ENCODE measurements at regions not wholly inside any gene's neighbourhood (a gene's known extent, or its start where the extent isn't known, plus 50 kb on each side); places are given as distances from the start of the nearest gene placed in this dataset.

GRCh38 chr17:10976401-10976800 lies 138.5 kb upstream of the PIRT start:
- no peak for DNase-seq (ENCODE audit: low read depth in 2 of 2)

- no peak for DNase-seq (ENCODE audit: low read depth in 2 of 2)
Observed at GRCh38 chr17:10968007-10968406, 130.1 kb upstream of the PIRT start.

GRCh38 chr17:10956821-10957220 lies 118.9 kb upstream of the PIRT start:
- DNase-seq (ENCODE audit: low read depth in 2 of 2): no peak

DNA sequence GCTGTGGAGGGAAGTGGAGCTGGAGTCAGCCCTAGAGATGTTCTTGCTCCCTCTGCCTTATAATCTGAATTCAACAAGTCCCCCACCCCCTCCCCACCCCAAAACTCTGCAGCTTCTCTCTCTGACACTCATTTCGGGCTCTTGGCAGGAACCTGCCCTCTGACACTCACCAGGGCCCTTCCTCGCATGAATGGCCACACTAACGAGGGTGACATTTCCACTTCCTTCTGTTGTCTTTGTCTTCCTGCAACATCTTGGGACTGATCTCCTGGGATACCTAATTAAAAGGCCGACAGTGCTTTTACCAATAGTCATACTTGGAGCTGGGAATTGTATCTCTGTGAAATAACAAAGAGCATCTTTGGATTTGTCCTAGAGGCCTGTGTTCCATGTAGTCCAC lies 106.9 kb upstream of the PIRT start:
- DNase-seq (ENCODE audit: low read depth in 2 of 2): no peak

- no peak for DNase-seq (ENCODE audit: low read depth in 2 of 2)
Observed at GRCh38 chr17:10936931-10937330, 99.0 kb upstream of the PIRT start.

GRCh38 chr17:10932938-10933337 lies 95.1 kb upstream of the PIRT start:
- no peak for DNase-seq (ENCODE audit: low read depth in 2 of 2)

- DNase-seq (ENCODE audit: low read depth in 2 of 2): no peak
Observed at GRCh38 chr17:10931133-10931532, 93.2 kb upstream of the PIRT start.

GRCh38 chr17:10927712-10928111 lies 89.8 kb upstream of the PIRT start:
- DNase-seq (ENCODE audit: low read depth in 2 of 2): no peak

DNA sequence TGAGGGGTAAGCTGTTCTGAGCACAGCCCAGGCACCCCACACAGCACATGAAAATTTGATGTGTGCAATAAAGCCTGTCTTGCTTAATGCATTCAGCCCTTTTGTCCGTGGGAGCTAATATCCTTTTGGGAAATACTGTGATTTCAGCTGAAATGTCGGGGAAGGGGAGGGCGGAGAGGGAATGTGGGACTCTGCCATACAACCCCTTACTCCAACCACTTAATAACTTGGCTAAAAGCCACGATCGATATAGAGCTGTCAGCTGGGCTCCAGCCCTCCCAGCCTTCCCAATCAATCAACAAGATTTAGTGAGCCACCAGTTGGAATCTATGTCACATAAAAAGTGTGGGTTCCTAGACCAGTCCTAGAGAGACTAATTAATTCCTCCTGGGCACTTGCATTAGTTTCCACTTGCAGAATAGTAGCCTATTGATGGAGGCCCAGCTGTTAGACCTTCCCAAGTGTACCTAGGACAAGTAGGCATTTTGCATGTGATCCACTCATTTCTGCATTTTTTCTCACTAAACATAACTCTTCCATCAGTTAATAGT lies 82.7 kb upstream of the PIRT start:
- DNase-seq (ENCODE audit: low read depth in 2 of 2): no peak

DNA sequence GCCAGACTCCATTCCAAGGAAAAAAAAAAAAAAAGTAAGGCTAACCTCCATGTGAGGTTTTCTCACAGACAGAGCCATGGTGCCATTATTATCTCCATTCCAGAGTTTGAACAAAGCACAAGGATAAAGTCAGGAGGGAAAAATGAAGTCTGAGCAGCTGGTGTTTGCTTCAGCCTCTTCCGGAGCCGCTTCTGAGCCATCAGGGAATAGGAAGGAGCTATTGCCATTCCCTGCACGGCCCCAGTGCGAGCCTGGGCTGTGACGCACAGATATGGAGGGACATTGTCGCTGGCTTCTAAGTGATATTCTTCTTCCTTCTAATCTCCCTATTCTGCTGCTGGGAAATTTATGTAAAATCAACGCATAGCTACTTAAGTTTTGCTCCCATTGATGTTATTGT lies 69.5 kb upstream of the PIRT start:
- DNase-seq (ENCODE audit: low read depth in 2 of 2): no peak

DNA sequence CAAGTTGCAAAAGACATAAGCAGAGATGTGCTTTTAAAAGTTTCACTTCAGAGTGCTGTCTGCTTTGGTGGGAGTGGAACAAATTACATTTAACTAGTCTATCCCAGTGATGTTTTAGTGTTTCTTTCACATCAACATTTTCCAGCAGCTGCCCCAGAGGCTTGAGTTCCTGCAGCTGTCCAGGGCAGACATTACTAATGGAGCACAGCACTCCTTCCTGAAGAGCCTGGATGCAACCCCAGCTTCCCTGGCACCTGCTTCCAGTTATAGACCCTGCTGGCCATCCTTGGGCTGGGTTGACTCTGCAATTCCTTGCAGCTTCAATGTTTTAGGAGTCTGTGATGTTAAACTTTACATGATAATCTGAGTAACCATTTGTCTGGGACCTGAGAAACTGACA lies 61.4 kb upstream of the PIRT start:
- DNase-seq (ENCODE audit: low read depth in 2 of 2): no peak

DNA sequence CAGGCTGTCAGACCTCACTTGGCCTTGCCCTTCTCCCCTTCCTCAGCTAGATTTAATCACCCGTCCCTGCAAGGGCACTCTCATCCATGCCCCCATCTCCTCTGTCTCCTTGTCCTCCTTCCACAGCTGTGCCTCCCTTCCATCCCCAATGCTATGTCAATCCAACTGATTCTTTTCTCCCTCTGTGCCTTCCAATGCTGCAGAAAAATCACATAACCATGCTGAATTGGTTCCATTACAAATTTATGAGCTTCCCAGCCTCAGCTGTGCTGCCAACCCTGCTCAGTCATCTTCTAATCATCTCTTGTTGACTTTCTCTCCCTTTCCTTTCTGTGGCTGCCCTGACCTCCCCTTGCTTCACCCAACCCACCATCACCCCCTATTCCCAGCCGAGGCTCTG lies 56.3 kb upstream of the PIRT start:
- DNase-seq (ENCODE audit: low read depth in 2 of 2): no peak

- DNase-seq (ENCODE audit: low read depth in 2 of 2): no peak
Observed at GRCh38 chr17:10888858-10889257, 51.0 kb upstream of the PIRT start.
